Neural crest cell (in vitro differentiated cells): ENCODE measurements at regions not wholly inside any gene's neighbourhood (a gene's known extent, or its start where the extent isn't known, plus 50 kb on each side); places are given as distances from the start of the nearest gene placed in this dataset.
A peak's percentile ranks its signal among the peaks of the same experiment; 100 is the strongest.

ENCODE experiments used
- DNase-seq: peaks from one replicate; pipeline ENCODE4 v3.0.0; 2021; ENCODE audit warnings: low read depth, mixed read lengths, low spot score
- H3K27ac Mint-ChIP-seq: one replicate; pipeline ENCODE4 v1.8.0; 2021; ENCODE audit warnings: mild to moderate bottlenecking, mixed read lengths; ENCODE audit not compliant: unreplicated experiment
- H3K27me3 Mint-ChIP-seq: 2 replicates; pipeline ENCODE4 v1.8.0; 2021; ENCODE audit warnings: low read depth, mild to moderate bottlenecking, mixed read lengths
- H3K36me3 Mint-ChIP-seq: 2 replicates; pipeline ENCODE4 v1.8.0; 2021; ENCODE audit warnings: low read depth, mild to moderate bottlenecking, mixed read lengths
- H3K4me1 Mint-ChIP-seq: 2 replicates; pipeline ENCODE4 v1.8.0; 2021; ENCODE audit warnings: mixed read lengths
- H3K4me3 Mint-ChIP-seq: one replicate; pipeline ENCODE4 v1.8.0; 2021; ENCODE audit warnings: mild to moderate bottlenecking, mixed read lengths
- H3K9me3 Mint-ChIP-seq: 2 replicates; pipeline ENCODE4 v1.8.0; 2021; ENCODE audit warnings: mixed read lengths
- CTCF ChIP-seq: fragments of 200-600 bp; sonication (generic); conservative IDR thresholded peaks from 2 replicates; pipeline ENCODE4 v1.5.0; 2021; ENCODE audit warnings: antibody characterized with exemption, mild to moderate bottlenecking

- DNase-seq: no peak
- H3K4me3 Mint-ChIP-seq: no peak overlapping the region
- no peak for TF ChIP-seq CTCF
- no peaks in the 10 kb centered on the region for H3K9me3 Mint-ChIP-seq
- peak overlapping the region; percentile 94 for H3K27ac Mint-ChIP-seq
- no peaks in the 10 kb centered on the region for H3K27me3 Mint-ChIP-seq
- peaks cover 17% of the 10 kb centered on the region for H3K4me1 Mint-ChIP-seq
- no peaks in the 10 kb centered on the region for H3K36me3 Mint-ChIP-seq
Observed at GRCh38 chr12:75908961-75909605, 122.5 kb downstream of the PHLDA1 start.

- Mint-ChIP-seq H3K36me3 (no peaks in the 10 kb centered on the region), H3K27ac (no peak overlapping the region), H3K4me3 (no peak overlapping the region), H3K9me3 (no peaks in the 10 kb centered on the region), H3K27me3 (no peaks in the 10 kb centered on the region), H3K4me1 (peaks cover 27% of the 10 kb centered on the region)
- no peak for DNase-seq
- no peak for TF ChIP-seq CTCF
Observed at GRCh38 chr12:75905922-75906321, 125.7 kb downstream of the PHLDA1 start.

- Mint-ChIP-seq H3K4me3 (peak overlapping the region; percentile 39), H3K27ac (peak overlapping the region; percentile 79), H3K4me1 (peaks cover 36% of the 10 kb centered on the region), H3K9me3 (no peaks in the 10 kb centered on the region), H3K27me3 (no peaks in the 10 kb centered on the region), H3K36me3 (no peaks in the 10 kb centered on the region)
- TF ChIP-seq CTCF: no peak
- no peak for DNase-seq
Observed at GRCh38 chr12:75900781-75901254, 130.8 kb downstream of the PHLDA1 start.

- no peaks in the 10 kb centered on the region for H3K36me3 Mint-ChIP-seq
- H3K4me1 Mint-ChIP-seq: peaks cover 40% of the 10 kb centered on the region
- no peaks in the 10 kb centered on the region for H3K27me3 Mint-ChIP-seq
- DNase-seq: no peak
- H3K4me3 Mint-ChIP-seq: no peak overlapping the region
- TF ChIP-seq CTCF: no peak
- no peaks in the 10 kb centered on the region for H3K9me3 Mint-ChIP-seq
- peak overlapping the region; percentile 79 for H3K27ac Mint-ChIP-seq
Observed at GRCh38 chr12:75900226-75900625, 131.3 kb downstream of the PHLDA1 start.

- peaks cover 45% of the 10 kb centered on the region for H3K4me1 Mint-ChIP-seq
- no peak overlapping the region for H3K4me3 Mint-ChIP-seq
- H3K9me3 Mint-ChIP-seq: no peaks in the 10 kb centered on the region
- DNase-seq: no peak
- no peaks in the 10 kb centered on the region for H3K36me3 Mint-ChIP-seq
- no peak overlapping the region for H3K27ac Mint-ChIP-seq
- no peaks in the 10 kb centered on the region for H3K27me3 Mint-ChIP-seq
- TF ChIP-seq CTCF: no peak
Observed at GRCh38 chr12:75894965-75895754, 136.4 kb downstream of the PHLDA1 start.
